GM19023 (cell line): ENCODE measurements at regions not wholly inside any gene's neighbourhood (a gene's known extent, or its start where the extent isn't known, plus 50 kb on each side); places are given as distances from the start of the nearest gene placed in this dataset.

ENCODE experiments used
- ATAC-seq: cut with Tn5 transposase; IDR thresholded peaks from one replicate; pipeline ENCODE4 v1.9.1; 2021; ENCODE audit warnings: mild to moderate bottlenecking, moderate library complexity; ENCODE audit not compliant: unreplicated experiment

GRCh38 chr2:156099382-156099781 lies 233.1 kb downstream of the NR4A2 start:
- ATAC-seq, result no peak

DNA sequence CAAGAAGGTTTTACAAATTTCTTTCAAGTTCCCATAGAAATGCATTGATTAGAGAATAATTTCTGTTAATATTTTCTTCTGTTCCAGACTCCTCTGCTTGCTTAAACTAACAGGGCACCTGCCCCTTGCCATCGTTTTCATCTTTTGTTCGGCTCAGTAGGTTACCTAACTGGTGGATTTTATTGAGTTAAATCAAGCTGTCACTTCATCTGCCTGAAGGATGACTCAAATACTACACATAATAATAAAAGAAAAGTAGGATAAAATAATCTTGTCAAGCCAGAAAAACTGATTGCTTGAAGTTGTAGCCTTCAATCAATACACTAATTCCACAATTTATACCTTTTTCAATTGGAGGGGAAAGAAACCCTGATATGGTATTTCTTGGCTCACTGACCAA lies 234.0 kb downstream of the NR4A2 start:
- ATAC-seq, result no peak

GRCh38 chr2:156088587-156088986 lies 243.9 kb downstream of the NR4A2 start:
- ATAC-seq, result no peak

DNA sequence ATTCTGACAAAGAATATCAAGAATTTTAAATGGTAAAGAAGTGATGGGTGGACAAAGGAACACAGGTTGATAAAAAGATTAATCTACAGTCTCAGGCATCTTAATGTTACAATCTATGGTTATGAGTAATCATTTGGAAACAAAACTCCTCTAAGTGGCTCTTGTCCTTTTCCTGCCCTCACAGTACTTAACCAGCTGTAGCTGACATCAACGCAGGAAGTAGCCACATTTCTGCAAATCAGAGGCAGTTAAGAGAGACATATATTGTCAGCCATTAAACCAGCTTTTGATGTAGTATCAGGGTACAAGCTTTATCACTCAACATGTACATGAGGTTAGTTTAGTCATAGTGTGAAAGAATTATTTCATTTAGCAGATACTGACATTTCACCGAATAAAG lies 244.6 kb downstream of the NR4A2 start:
- ATAC-seq, result no peak

GRCh38 chr2:156083763-156084493 lies 248.6 kb downstream of the NR4A2 start:
- ATAC-seq, result no peak

GRCh38 chr2:156079845-156080244 lies 252.7 kb downstream of the NR4A2 start:
- ATAC-seq, result no peak

- ATAC-seq, result no peak
These were observed 255.3 kb downstream of the NR4A2 start for GRCh38 chr2:156077041-156077742.

DNA sequence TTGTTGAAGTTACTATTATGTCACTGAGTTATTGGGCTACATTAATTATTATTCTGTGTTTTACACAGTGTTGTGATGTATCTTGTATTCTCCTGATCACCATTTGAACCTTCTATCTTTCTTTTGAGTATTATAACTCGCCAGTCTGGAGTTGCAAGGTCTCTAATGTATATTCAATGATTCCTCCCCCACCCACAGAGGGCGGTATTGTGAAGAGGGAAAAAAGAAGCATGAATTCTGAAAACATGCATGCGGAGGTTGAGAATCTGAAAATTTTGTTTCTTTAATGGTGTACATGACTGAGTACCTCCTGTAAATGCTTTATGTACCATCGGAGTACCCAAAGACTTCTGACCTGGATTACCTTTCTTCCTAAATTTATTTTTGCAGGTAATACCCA lies 266.6 kb downstream of the NR4A2 start:
- ATAC-seq, result no peak

DNA sequence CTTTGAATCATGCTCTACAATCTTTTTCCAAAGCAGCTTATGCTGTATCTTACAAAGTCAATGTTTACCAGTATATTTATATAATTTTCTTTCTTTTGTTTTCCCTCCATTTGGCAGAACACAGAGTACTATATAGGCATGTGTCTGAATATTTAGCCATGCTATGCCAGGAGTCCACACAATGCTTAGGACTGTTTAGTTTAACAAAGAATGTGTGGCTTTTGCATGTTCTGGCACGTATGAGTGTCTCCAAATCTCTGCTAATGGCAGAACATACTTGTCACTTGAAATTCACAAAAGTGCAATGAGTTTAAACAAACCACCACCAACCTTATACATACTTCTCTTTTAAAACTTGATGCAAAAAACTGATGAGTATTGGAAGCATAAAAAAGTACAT lies 268.0 kb downstream of the NR4A2 start:
- ATAC-seq, result no peak

- no peak for ATAC-seq
These were observed 274.9 kb downstream of the NR4A2 start for GRCh38 chr2:156057647-156058046.

GRCh38 chr2:156054983-156055382 lies 277.5 kb downstream of the NR4A2 start:
- no peak for ATAC-seq

- no peak for ATAC-seq
These were observed 285.6 kb downstream of the NR4A2 start for GRCh38 chr2:156046900-156047299.

GRCh38 chr2:156042895-156043294 lies 289.6 kb downstream of the NR4A2 start:
- ATAC-seq, result no peak

DNA sequence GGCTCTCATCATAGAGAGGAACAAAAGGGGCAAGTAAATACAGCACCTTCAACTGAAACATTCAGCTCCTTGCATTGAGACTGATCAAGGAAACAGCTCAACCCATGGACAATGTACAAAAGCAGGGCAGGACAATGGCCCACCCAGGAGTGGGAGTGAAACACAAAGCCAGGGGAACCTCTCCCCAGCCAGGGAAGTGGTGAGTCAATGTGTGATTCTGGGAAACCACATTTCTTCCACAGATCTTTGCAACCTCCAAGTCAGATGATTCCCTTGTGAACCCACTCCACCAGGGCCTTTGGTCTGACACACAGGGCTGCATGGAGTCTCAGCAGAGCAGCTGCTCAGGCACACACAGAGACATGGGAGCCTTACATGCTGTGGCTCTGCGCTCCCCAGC lies 294.5 kb downstream of the NR4A2 start:
- ATAC-seq, result no peak

DNA sequence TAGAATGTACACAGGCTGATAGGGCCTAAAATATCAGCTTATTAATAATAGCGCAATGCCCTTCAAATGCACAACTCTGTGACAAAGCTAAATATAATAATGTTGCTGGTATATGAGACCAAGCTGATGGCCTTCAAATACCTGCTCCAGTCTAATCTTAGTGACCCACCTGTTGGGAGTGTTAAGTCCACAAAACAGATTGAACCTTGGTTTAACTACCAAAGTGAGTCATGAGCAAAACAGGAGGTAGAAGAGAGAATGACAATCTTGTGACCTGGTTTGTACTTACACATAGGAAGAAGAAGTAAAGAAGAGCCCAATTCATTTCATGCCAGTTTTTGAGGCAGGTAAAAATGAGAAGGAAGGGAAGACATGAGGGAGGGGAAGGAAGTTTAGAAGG lies 295.0 kb downstream of the NR4A2 start:
- no peak for ATAC-seq

DNA sequence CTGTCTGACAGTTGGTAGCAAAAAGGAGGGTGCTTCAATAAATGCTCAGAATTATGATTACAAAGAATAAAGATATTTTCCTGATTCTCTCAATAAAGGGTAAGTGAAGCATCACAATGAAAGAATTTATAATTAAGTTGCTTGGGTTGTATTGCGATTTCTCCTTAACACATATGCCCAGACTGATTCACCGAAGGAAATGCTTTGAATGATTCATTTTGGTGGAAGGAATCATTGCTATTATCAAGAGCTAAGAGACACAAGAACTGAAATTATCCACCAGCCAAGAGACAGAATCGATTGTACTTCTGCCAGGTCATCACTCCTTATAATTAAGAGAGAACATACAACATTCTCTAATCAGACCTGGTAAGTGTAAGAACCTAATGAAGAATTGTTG lies 301.4 kb downstream of the NR4A2 start:
- ATAC-seq, result no peak

DNA sequence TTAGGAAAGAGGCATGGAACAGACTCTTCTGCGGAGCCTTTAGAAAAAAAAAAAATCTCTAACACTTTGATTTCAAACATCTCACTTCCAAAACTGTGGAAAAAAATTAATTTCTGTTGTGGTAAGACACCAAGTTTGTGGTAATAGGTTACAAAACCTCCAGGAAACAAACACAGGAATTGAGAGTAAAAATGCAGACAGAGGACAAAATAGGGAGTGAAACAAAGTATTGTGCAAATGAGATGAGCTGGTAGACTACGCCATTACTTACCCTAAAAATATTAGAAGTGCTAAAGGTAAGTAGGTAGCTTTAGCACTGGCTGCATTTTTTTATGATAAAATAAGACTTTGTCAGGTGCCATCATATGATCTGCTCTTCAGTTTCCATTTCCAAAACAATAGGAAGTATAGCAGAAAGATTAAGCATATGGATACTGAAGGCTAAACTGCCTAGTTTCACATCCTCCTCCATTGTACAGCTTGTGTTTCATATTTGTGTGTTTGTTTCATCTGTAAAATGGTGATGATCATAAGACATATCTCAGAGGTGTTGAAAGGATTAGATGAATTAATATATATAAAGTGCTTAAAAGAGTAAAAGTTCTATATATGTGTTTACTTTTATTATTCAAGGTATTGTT lies 309.2 kb downstream of the NR4A2 start:
- ATAC-seq, result no peak

- ATAC-seq, result no peak
These were observed 311.1 kb downstream of the NR4A2 start for GRCh38 chr2:156021146-156022040.

GRCh38 chr2:156019341-156019740 lies 313.2 kb downstream of the NR4A2 start:
- no peak for ATAC-seq

DNA sequence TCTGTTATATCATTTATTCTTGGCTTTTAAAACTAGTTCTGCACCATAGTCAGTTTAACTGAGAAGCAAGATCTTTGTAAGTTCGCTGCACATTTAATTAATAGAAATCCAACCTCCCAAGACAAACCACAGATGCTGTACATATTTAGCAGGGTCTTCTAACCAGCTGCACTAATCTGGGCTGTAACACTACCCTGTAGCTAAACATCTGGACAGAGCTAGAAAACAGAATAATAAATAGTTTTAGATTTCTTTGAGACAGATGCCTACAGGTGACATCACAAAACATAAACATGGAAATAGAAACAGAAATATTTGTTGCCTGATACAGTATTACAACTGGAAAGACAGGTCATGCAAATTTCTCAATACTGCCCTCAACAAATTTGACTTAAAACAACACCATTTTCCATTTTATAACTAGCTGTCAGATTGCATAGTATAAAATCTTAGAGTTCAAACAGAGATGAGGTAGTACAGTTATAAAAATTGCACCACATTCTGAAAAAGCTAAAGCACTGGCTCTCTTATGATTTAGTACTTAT lies 315.1 kb downstream of the NR4A2 start:
- no peak for ATAC-seq

DNA sequence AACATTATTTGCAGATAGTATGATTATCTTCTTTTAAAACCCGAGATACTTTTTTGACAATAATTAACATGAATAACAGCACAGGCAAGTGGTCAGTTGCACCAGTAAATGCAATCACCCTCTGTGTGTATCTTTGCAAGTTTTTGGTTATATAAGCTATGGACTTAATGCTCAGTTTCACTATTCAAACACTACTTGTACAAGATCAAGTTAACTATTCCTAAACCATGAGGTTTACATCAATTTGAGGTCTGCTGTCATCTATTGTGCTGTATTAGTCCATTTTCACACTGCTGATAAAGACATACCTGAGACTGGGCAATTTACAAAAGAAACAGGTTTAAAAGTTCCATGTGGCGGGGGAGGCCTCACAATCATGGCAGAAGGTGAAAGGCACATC lies 323.2 kb downstream of the NR4A2 start:
- ATAC-seq, result no peak
